ENCODE measurements at regions not wholly inside any gene's neighbourhood (a gene's known extent, or its start where the extent isn't known, plus 50 kb on each side); places are given as distances from the start of the nearest gene placed in this dataset.

- TF ChIP-seq EZH2 (IDR thresholded peaks at IDR 0.05; ENCODE audit: borderline replicate concordance, low read depth, low read length, severe bottlenecking) (no peak), MAX (IDR thresholded peaks at IDR 0.05; ENCODE audit: insufficient read depth, insufficient read length) (no peak), MYC (IDR thresholded peaks at IDR 0.05; ENCODE audit: low read depth, low read length) (no peak), POLR2AphosphoS5 (IDR thresholded peaks at IDR 0.05; ENCODE audit: insufficient read depth, low read depth, low read length) (no peak)
Measured at GRCh38 chr1:101379037-101379436, 142.2 kb downstream of the S1PR1 start.
